HG03139 (cell line): ENCODE measurements at regions not wholly inside any gene's neighbourhood (a gene's known extent, or its start where the extent isn't known, plus 50 kb on each side); places are given as distances from the start of the nearest gene placed in this dataset.
"Not testable (repeated sequence)": the region's sequence is repeated elsewhere in the genome, so short reads cannot be mapped to it uniquely, and the experiment has no call there.

Source experiments
- ATAC-seq: cut with Tn5 transposase; IDR thresholded peaks from one replicate; pipeline ENCODE4 v1.9.1; 2021; ENCODE audit not compliant: unreplicated experiment

GRCh38 chr10:3661271-3661670, 123.7 kb downstream of the KLF6 start:
- ATAC-seq = no peak

GRCh38 chr10:3660753-3661152, 124.3 kb downstream of the KLF6 start:
- ATAC-seq = no peak

- ATAC-seq = no peak
These were observed 125.6 kb downstream of the KLF6 start for GRCh38 chr10:3659203-3659917.

- no peak for ATAC-seq
These were observed 126.2 kb downstream of the KLF6 start for GRCh38 chr10:3658766-3659165.

- ATAC-seq = no peak
These were observed 128.8 kb downstream of the KLF6 start for GRCh38 chr10:3656214-3656613.

GRCh38 chr10:3655528-3655927, 129.5 kb downstream of the KLF6 start:
- ATAC-seq = no peak

GRCh38 chr10:3654980-3655379, 130.0 kb downstream of the KLF6 start:
- no peak for ATAC-seq

GRCh38 chr10:3654496-3654895, 130.5 kb downstream of the KLF6 start:
- ATAC-seq = no peak

GRCh38 chr10:3653303-3653702, 131.7 kb downstream of the KLF6 start:
- not testable (repeated sequence) for ATAC-seq

GRCh38 chr10:3652886-3653285, 132.1 kb downstream of the KLF6 start:
- ATAC-seq = no peak

- no peak for ATAC-seq
These were observed 132.9 kb downstream of the KLF6 start for GRCh38 chr10:3651969-3652653.

GRCh38 chr10:3648576-3648975, 136.4 kb downstream of the KLF6 start:
- ATAC-seq = no peak

- ATAC-seq = no peak
These were observed 136.8 kb downstream of the KLF6 start for GRCh38 chr10:3648170-3648569.

GRCh38 chr10:3647074-3647473, 137.9 kb downstream of the KLF6 start:
- no peak for ATAC-seq

GRCh38 chr10:3645406-3645805, 139.6 kb downstream of the KLF6 start:
- ATAC-seq = no peak

- no peak for ATAC-seq
These were observed 144.2 kb downstream of the KLF6 start for GRCh38 chr10:3640816-3641215.

- no peak for ATAC-seq
These were observed 145.5 kb downstream of the KLF6 start for GRCh38 chr10:3639546-3639945.

- ATAC-seq = no peak
These were observed 148.4 kb downstream of the KLF6 start for GRCh38 chr10:3636356-3637181.

GRCh38 chr10:3635697-3636096, 149.3 kb downstream of the KLF6 start:
- no peak for ATAC-seq

- ATAC-seq = no peak
These were observed 149.8 kb downstream of the KLF6 start for GRCh38 chr10:3635211-3635671.

- ATAC-seq = not testable (repeated sequence)
These were observed 150.4 kb downstream of the KLF6 start for GRCh38 chr10:3634646-3635045.
